ENCODE measurements at regions not wholly inside any gene's neighbourhood (a gene's known extent, or its start where the extent isn't known, plus 50 kb on each side); places are given as distances from the start of the nearest gene placed in this dataset.

- no peak for TF ChIP-seq POLR2A (IDR thresholded peaks at IDR 0.05; ENCODE audit: low read depth)
- no peak for TF ChIP-seq POLR2AphosphoS5 (IDR thresholded peaks at IDR 0.05)
These were observed 120.0 kb downstream of the BEGAIN start for GRCh38 chr14:100467046-100467750.
